Thymus (tissue), 11 donors: ENCODE measurements at regions not wholly inside any gene's neighbourhood (a gene's known extent, or its start where the extent isn't known, plus 50 kb on each side); places are given as distances from the start of the nearest gene placed in this dataset.
A peak's percentile ranks its signal among the peaks of the same experiment; 100 is the strongest.

ENCODE experiments used
- DNase-seq, 9 donors: peaks; one replicate each; pipeline ENCODE4 v3.0.0-alpha.2; 2013; ENCODE audit warnings: low spot score in 9 of 9, low read depth in 6 of 9, missing footprints in 1 of 9
- H3K27ac ChIP-seq, 2 donors: one replicate each; pipeline ENCODE4 v1.5.1; 2013; ENCODE audit warnings: control low read depth in 1 of 2, low read depth in 1 of 2, low read length in 1 of 2, mild to moderate bottlenecking in 1 of 2, moderate library complexity in 1 of 2
- H3K27me3 ChIP-seq, 2 donors: one replicate each; pipeline ENCODE4 v1.5.1; 2013; ENCODE audit warnings: low read length in 1 of 2; ENCODE audit not compliant: control insufficient read depth in 2 of 2, insufficient read depth in 1 of 2
- H3K36me3 ChIP-seq, 2 donors: one replicate each; pipeline ENCODE4 v1.5.1; 2013; ENCODE audit warnings: low read length in 1 of 2, mild to moderate bottlenecking in 1 of 2, moderate library complexity in 1 of 2; ENCODE audit not compliant: control insufficient read depth in 2 of 2, insufficient read depth in 2 of 2
- H3K4me1 ChIP-seq, 2 donors: one replicate each; pipeline ENCODE4 v1.5.1; 2013; ENCODE audit warnings: low read length in 2 of 2; ENCODE audit not compliant: control insufficient read depth in 2 of 2, insufficient read depth in 2 of 2
- H3K4me3 ChIP-seq, 2 donors: one replicate each; pipeline ENCODE4 v1.5.1; 2013; ENCODE audit warnings: low read length in 2 of 2, control low read depth in 1 of 2, mild to moderate bottlenecking in 1 of 2
- H3K9me3 ChIP-seq, 2 donors: one replicate each; pipeline ENCODE4 v1.5.1; 2013; ENCODE audit warnings: low read length in 1 of 2, mild to moderate bottlenecking in 1 of 2; ENCODE audit not compliant: control insufficient read depth in 2 of 2, insufficient read depth in 1 of 2
- WGBS: extraction: QIAGEN DNeasy Blood & Tissue Kit; methylation state at CpG from one replicate; pipeline ENCODE4 v1.1.7; 2013; 5-methylcytosine and 5-hydroxymethylcytosine counted together
- donor health status: healthy.

GRCh38 chr13:52975969-52976368 lies 52.6 kb upstream of the OLFM4 start:
- Histone ChIP-seq H3K4me3 (no peak overlapping the region), H3K36me3 (no peaks in the 10 kb centered on the region), H3K4me1 (no peaks in the 10 kb centered on the region), H3K27ac (no peak overlapping the region), H3K9me3 (no peaks in the 10 kb centered on the region), H3K27me3 (no peaks in the 10 kb centered on the region)
- no peak for DNase-seq
- 97% methylated on average over 5 of the region's 5 CpGs for WGBS

GRCh38 chr13:52975161-52975560 lies 53.5 kb upstream of the OLFM4 start:
- Histone ChIP-seq H3K36me3 (no peaks in the 10 kb centered on the region), H3K4me3 (no peak overlapping the region), H3K9me3 (no peaks in the 10 kb centered on the region), H3K27me3 (no peaks in the 10 kb centered on the region), H3K27ac (no peak overlapping the region), H3K4me1 (no peaks in the 10 kb centered on the region)
- 92% methylated on average over 9 of the region's 9 CpGs for WGBS
- DNase-seq: no peak

GRCh38 chr13:52974711-52975110 lies 53.9 kb upstream of the OLFM4 start:
- WGBS: 96% methylated on average over 4 of the region's 4 CpGs
- Histone ChIP-seq H3K4me3 (no peak overlapping the region), H3K4me1 (no peaks in the 10 kb centered on the region), H3K36me3 (no peaks in the 10 kb centered on the region), H3K9me3 (no peaks in the 10 kb centered on the region), H3K27ac (no peak overlapping the region), H3K27me3 (no peaks in the 10 kb centered on the region)
- DNase-seq: no peak

- Histone ChIP-seq H3K4me3 (no peak overlapping the region), H3K27ac (no peak overlapping the region), H3K36me3 (no peaks in the 10 kb centered on the region), H3K27me3 (no peaks in the 10 kb centered on the region), H3K4me1 (no peaks in the 10 kb centered on the region), H3K9me3 (no peaks in the 10 kb centered on the region)
- 55% methylated on average over 4 of the region's 4 CpGs for WGBS
- no peak for DNase-seq
Measured at GRCh38 chr13:52969373-52969772, 59.2 kb upstream of the OLFM4 start.

- H3K27ac ChIP-seq: no peak overlapping the region
- H3K4me1 ChIP-seq: no peaks in the 10 kb centered on the region
- no peaks in the 10 kb centered on the region for H3K36me3 ChIP-seq
- H3K27me3 ChIP-seq: no peaks in the 10 kb centered on the region
- peak; percentile 21 to 78 (median 46) for DNase-seq
- H3K9me3 ChIP-seq: no peaks in the 10 kb centered on the region
- H3K4me3 ChIP-seq: no peak overlapping the region
- 24% methylated on average over 13 of the region's 13 CpGs for WGBS
Measured at GRCh38 chr13:52968074-52968700, 60.4 kb upstream of the OLFM4 start.

DNA sequence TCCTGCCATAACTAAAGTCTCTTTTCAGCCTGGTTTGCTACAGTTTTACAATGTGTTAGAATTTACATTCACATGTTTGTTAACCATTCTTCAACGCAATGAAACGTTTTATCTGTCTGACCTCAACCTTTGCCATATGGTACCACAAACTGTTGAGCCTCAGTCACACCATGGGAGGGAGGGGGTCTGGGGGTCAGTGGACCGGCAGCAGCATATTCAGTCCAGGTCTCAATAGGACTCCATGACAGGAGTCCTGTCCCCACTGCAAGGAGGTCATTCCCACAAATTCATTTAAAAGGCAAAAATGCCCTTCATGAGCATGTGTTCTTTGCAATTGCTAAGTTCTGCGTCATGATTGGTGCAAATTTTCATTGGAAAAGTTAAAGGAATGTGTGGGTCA lies 66.6 kb upstream of the OLFM4 start:
- H3K27ac ChIP-seq: no peak overlapping the region
- no peak for DNase-seq
- H3K36me3 ChIP-seq: no peaks in the 10 kb centered on the region
- H3K4me3 ChIP-seq: no peak overlapping the region
- H3K9me3 ChIP-seq: no peaks in the 10 kb centered on the region
- WGBS: 66% methylated on average over 4 of the region's 4 CpGs
- no peaks in the 10 kb centered on the region for H3K27me3 ChIP-seq
- H3K4me1 ChIP-seq: no peaks in the 10 kb centered on the region

DNA sequence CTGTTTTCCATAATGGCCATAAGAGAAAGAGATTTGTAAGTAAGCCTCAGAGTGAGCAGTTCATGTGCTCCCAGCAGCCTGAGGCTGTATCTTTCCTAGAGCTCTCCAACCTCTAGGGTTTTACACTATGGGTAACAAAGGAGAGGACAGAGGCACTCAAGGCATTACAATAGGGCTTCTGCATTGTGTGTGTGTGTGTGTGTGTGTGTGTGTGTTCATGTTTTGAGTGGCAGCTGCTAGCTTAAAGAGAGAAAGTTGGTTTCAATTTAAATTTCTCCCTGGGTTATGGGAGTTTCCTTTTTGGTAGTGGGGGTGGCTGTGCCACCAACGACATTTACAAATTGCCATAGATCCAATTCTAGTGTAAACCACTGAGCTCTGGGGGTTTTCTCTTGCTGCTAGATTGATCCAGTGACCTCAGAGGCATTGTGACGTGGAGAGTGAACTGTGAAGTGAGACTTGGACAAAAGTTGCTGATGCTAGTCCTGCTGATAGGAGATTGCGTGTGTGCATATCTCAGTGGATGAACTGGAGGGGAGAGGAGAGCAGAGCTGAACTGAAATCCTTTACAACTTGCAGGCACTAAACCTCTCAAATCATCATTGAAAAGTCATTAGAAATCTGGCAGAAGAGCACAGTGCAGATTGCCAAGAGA lies 67.2 kb upstream of the OLFM4 start:
- no peaks in the 10 kb centered on the region for H3K36me3 ChIP-seq
- H3K4me3 ChIP-seq: no peak overlapping the region
- H3K9me3 ChIP-seq: no peaks in the 10 kb centered on the region
- H3K27ac ChIP-seq: no peak overlapping the region
- no peaks in the 10 kb centered on the region for H3K4me1 ChIP-seq
- WGBS: 68% methylated on average over 3 of the region's 3 CpGs
- no peaks in the 10 kb centered on the region for H3K27me3 ChIP-seq
- DNase-seq: no peak

DNA sequence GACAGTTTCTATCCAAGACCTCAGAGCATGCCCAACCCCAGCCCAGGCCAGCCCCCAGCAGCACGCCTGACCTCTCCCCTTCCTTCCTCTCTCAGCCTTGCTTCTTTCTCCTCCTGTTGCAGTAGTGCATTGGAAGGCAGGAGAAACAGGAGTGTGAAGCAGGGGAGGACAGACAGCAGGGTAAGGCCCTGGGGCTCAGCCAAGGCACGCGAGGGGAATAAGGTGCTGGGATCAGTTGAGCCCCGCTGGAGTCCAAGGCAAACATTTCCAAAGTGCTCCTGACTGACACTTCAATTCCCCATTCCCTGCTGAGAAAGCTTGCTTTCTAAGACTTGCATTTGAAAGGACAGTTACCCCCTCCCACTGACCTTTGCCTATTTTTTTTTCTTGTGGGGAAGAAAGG lies 73.1 kb upstream of the OLFM4 start:
- DNase-seq: no peak
- no peaks in the 10 kb centered on the region for H3K27me3 ChIP-seq
- no peak overlapping the region for H3K27ac ChIP-seq
- 71% methylated on average over 4 of the region's 4 CpGs for WGBS
- H3K9me3 ChIP-seq: no peaks in the 10 kb centered on the region
- H3K4me1 ChIP-seq: no peaks in the 10 kb centered on the region
- H3K4me3 ChIP-seq: no peak overlapping the region
- H3K36me3 ChIP-seq: no peaks in the 10 kb centered on the region

- H3K9me3 ChIP-seq: no peaks in the 10 kb centered on the region
- WGBS: 88% methylated on average over 2 of the region's 2 CpGs
- no peak for DNase-seq
Measured at GRCh38 chr13:52954838-52955237, 73.8 kb upstream of the OLFM4 start.

More at GRCh38 chr13:52954838-52955237, 73.8 kb upstream of the OLFM4 start:
- Histone ChIP-seq H3K27me3 (no peaks in the 10 kb centered on the region), H3K4me1 (no peaks in the 10 kb centered on the region), H3K4me3 (no peak overlapping the region), H3K36me3 (no peaks in the 10 kb centered on the region), H3K27ac (no peak overlapping the region)
